HG03175 (cell line): ENCODE measurements at regions not wholly inside any gene's neighbourhood (a gene's known extent, or its start where the extent isn't known, plus 50 kb on each side); places are given as distances from the start of the nearest gene placed in this dataset.
"Not testable (repeated sequence)": the region's sequence is repeated elsewhere in the genome, so short reads cannot be mapped to it uniquely, and the experiment has no call there.

Experiments used
- ATAC-seq: cut with Tn5 transposase; IDR thresholded peaks from one replicate; pipeline ENCODE4 v1.9.1; 2021; ENCODE audit warnings: mild to moderate bottlenecking, moderate library complexity; ENCODE audit not compliant: unreplicated experiment

DNA sequence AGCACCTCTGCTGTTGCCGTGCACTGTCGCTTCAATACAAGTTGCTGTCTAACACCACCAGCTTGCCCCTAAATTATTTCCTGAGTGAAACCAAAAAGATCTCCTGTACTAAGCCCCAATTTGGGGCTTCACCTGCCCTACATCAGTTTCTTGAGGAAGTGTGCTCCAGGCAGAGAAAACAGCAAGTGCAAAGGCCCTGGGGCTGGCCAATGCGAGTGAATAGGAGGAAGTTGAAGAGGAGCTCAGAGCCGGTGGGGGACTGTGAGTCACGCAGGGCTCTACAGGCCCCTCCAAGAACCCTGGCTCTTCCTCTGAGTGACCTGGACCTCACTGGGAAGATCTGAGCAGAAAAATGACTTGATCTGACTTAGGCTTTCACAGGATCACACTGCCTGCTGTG, 117.2 kb downstream of the IPO8 start:
- ATAC-seq: no peak

GRCh38 chr12:30573145-30573544, 122.5 kb downstream of the IPO8 start:
- ATAC-seq: no peak

DNA sequence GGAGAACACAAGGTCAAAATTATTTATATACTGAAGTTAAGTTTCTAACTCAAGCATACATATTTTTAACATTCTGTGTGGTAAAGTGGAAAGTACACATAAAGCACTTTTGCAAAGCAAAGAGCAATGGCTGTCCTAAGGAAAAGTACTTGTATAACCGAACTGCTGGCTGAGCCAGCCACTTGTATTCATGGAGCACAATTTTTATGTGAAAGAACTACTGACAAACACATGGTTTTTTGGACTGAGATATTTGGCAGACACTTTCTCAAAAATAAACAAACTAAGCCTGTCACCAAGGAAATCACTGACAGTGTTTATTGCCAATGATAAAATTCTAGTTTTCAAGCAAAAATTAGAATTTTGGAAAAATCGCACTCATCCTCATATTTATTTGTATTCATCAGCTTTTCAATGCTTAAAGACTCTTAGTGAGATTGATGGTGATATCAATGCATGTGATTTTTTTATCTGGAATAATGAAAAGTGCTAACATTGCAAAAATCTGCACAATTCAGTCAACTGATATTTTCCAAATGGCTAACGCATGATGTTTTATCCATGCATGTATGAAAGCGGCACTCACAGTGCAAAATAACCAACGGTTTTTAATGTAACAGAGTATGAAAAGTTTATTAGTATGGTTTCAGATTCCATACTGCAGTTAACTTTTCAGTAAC, 125.3 kb downstream of the IPO8 start:
- ATAC-seq: no peak

DNA sequence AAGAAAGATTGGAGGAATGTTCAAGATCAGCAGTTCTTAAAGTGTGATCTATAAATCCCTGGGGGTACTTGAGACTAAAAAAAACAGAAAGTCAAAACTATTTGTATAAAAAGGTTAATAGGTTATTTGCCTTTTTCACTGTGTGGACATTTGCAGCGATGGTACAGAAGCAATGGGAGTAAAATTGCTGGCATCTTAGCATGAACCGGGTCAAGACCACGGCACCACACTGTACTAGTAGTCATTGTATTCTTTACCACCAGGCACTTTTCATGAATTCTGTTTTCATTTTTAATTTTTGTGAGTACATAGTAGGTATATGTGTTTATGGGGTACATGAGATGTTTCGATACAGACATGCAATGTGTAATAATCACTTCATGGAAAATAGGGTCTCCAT, 126.2 kb downstream of the IPO8 start:
- no peak for ATAC-seq

GRCh38 chr12:30568453-30568852, 127.2 kb downstream of the IPO8 start:
- ATAC-seq: no peak

- ATAC-seq: no peak
Measured at GRCh38 chr12:30567082-30567481, 128.6 kb downstream of the IPO8 start.

GRCh38 chr12:30564394-30564793, 131.3 kb downstream of the IPO8 start:
- ATAC-seq: no peak

DNA sequence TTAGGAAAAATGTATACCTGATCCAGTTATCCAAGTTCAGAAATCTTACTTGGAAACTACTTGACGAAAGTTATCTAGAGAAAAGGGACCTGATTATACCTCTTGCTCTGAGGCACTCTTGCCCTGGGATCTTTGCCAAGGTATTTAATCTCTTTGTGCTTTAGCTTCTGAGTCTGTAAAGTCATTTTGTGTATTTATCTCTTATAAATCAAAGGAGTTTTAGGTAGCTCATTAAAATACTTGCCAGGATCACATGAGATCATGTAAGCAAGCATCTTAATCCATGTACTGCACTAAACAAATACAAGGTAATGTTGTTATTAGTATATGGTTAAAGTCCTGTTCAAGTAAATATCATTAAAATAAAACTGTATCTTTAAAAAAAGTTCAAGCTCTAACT, 147.5 kb downstream of the IPO8 start:
- ATAC-seq: no peak

GRCh38 chr12:30546121-30546520, 149.5 kb downstream of the IPO8 start:
- no peak for ATAC-seq

DNA sequence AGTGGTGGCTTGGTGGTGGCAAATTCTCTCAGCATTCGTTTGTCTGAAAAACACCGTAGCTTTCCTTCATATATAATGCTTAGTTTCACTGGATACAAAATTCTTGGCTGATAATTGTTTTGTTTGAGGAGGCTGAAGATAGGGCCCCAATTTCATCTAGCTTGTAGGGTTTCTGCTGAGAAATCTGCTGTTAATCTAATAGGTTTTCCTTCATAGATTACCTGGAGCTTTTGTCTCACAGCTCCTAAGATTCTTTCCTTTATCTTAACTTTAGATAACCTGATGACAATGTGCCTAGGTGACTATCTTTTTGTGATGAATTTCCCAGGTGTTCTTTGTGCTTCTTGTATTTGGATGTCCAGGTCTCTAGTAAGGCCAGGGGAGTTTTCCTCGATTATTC, 151.0 kb downstream of the IPO8 start:
- ATAC-seq: not testable (repeated sequence)

- ATAC-seq: no peak
Measured at GRCh38 chr12:30537228-30537627, 158.4 kb downstream of the IPO8 start.

DNA sequence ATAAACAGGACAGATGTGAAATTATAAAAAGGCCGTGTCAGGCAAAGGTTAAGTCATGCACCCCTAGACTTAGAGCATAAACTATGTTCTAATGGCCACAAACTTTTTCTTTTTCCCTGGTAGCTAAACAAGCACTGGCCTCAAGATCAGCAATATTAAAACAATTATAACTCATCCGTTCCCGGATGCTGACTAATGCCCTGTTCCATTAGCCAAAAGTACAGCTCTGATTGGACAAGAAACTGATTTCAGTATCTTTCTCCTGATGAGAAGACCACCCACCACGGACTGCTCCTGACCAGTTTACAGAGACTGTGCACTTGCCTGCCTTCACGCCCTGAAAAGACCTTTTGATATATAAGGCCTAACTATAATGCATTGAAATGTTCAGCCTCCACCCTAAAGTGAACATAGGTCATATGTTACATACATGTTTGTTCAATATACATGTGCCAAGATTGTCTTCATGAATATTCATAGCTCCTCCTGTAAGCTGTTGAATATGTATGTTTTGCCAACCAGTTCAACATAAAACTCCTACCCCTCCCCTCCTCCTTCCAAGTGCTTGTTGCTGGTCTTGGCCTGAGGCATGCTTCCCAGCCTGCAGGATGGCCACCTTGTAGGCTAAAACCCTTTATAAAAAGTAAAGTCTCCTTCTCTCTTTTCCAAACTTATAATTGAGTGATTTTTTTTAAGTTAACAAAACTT, 162.0 kb downstream of the IPO8 start:
- no peak for ATAC-seq

DNA sequence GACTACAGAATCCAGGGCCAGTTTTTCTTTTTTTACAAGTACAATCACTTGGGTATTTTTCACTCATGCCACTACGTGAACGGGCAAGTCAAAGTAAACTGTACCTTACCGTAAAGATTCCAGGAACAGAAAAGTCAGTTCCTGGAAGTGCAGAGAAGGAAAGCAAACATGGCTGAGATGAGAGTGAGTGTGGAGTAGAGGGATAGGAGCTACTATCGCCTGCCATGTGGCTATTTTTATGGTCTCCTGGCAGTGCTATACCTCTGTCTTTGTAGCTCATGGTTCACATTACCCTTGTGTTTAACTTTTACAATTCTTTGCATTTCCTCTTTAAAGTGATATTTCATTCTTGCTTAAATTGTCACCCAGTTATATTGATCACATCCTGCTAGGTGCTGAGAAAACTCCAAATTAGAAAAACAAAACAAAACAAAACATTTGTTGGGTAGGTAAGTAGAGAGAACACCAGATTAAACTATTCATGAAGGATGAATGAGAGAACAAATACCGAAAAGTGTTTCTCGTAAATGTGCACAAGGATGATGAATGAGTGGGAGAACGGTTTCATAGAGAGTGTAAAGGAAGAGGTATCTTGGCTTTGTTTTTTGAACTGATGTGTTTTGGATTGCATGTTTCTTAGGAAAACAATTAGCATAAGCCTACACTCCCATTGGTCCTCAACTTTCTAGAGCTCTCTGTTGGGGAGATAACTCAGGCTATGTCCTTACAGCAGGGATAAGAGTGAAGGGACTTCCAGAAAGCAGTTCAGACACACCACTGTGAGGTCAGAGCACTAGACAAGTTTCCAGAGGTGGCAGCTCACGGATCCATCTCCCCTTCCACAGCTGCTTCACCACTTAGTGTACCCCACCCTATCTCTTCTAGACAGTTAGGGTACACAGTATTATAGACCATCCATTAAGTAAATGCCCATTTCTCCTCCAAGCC, 163.7 kb downstream of the IPO8 start:
- no peak for ATAC-seq

- ATAC-seq: no peak
Measured at GRCh38 chr12:30529489-30530269, 166.0 kb downstream of the IPO8 start.

DNA sequence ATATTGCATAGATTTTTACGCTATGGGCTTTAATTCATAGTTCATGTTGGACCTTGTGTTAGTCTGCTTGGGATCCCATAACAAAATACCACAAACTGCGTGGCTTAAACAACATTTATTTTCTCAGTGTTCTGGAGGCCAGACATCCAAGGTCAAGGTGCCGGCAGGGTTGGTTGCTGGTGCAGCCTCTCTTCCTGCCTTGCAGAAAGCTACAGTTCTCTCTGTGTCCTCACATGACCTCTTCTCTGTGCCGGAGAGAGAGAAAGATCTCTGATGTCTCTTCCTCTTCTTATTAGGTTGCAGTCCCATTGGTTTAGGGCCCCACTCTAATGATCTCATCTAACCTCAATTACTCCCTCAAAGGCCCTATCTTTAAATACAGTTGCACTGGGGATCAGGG, 170.5 kb downstream of the IPO8 start:
- no peak for ATAC-seq

DNA sequence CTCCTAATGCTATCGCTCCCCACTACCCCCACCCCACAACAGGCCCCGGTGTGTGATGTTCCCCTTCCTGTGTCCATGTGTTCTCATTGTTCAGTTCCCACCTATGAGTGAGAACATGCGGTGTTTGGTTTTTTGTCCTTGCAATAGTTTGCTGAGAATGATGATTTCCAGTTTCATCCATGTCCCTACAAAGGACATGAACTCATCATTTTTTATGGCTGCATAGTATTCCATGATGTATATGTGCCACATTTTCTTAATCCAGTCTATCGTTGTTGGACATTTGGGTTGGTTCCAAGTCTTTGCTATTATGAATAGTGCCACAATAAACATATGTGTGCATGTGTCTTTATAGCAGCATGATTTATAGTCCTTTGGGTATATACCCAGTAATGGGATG, 175.4 kb downstream of the IPO8 start:
- ATAC-seq: not testable (repeated sequence)

GRCh38 chr12:30519535-30519934, 176.1 kb downstream of the IPO8 start:
- ATAC-seq: no peak

DNA sequence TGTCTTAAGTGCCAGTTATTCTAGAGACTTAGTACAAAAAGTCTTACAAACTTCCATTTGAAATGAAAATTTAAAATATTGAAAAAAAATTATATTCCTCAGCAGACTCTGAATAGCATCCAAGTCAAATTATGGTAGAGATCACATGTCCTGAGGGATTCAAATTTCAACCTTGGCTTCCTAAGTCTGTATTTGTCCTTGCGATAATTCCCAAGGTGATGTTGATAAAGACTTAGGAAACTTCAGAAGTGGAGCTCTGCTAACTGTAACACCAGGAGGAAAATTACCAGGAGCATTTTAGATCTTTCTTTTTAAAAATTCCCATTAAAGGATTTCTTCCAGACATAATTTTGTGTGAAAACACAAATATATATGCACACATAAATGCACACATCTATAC, 178.3 kb downstream of the IPO8 start:
- no peak for ATAC-seq

- no peak for ATAC-seq
Measured at GRCh38 chr12:30515351-30515750, 180.3 kb downstream of the IPO8 start.

GRCh38 chr12:30514666-30515065, 181.0 kb downstream of the IPO8 start:
- ATAC-seq: no peak
